T-helper 17 cell (primary cell): ENCODE measurements at regions not wholly inside any gene's neighbourhood (a gene's known extent, or its start where the extent isn't known, plus 50 kb on each side); places are given as distances from the start of the nearest gene placed in this dataset.

Experiments
- ATAC-seq: fragments of 150-1000 bp; cut with Tn5 transposase; 2 replicates; pipeline ENCODE4 v1.10.0; 2021; ENCODE audit warnings: mild to moderate bottlenecking, moderate library complexity
- DNase-seq, 3 donors: peaks; one replicate each; pipeline versions ENCODE4 v3.0.0 to v3.0.0-alpha.2; 2020 to 2021
- H3K9me3 ChIP-seq: one replicate; pipeline ENCODE4 v1.7.0; 2013; ENCODE audit warnings: low read length, mild to moderate bottlenecking; ENCODE audit not compliant: control insufficient read depth, poor library complexity, severe bottlenecking
- H3K27ac Mint-ChIP-seq: one replicate; pipeline ENCODE4 v1.8.0; 2022; ENCODE audit warnings: mild to moderate bottlenecking, moderate library complexity, mixed read lengths
- H3K27me3 Mint-ChIP-seq: one replicate; pipeline ENCODE4 v1.8.0; 2022; ENCODE audit warnings: mixed read lengths
- H3K36me3 Mint-ChIP-seq: one replicate; pipeline ENCODE4 v1.8.0; 2022; ENCODE audit warnings: low read depth, mixed read lengths
- H3K4me1 Mint-ChIP-seq: one replicate; pipeline ENCODE4 v1.8.0; 2022; ENCODE audit warnings: mild to moderate bottlenecking, mixed read lengths
- H3K4me3 Mint-ChIP-seq: one replicate; pipeline ENCODE4 v1.8.0; 2022; ENCODE audit warnings: mild to moderate bottlenecking, moderate library complexity, mixed read lengths

- H3K36me3 Mint-ChIP-seq, result no peaks in the 10 kb centered on the region
- no peaks in the 10 kb centered on the region for H3K9me3 ChIP-seq
- no peak overlapping the region for H3K4me3 Mint-ChIP-seq
- ATAC-seq (no peak), DNase-seq (no peak)
- H3K27ac Mint-ChIP-seq, result peak overlapping the region; percentile 48
- peaks cover 10% of the 10 kb centered on the region for H3K4me1 Mint-ChIP-seq
- H3K27me3 Mint-ChIP-seq, result no peaks in the 10 kb centered on the region
Measured at GRCh38 chr3:107963581-107963980, 127.2 kb downstream of the CD47 start.

GRCh38 chr3:107962946-107963345 is 127.9 kb downstream of the CD47 start:
- Mint-ChIP-seq H3K27me3 (no peaks in the 10 kb centered on the region), H3K36me3 (no peaks in the 10 kb centered on the region), H3K27ac (peak overlapping the region; percentile 48), H3K4me3 (no peak overlapping the region), H3K4me1 (peaks cover 6% of the 10 kb centered on the region)
- H3K9me3 ChIP-seq, result no peaks in the 10 kb centered on the region
- DNase-seq (no peak), ATAC-seq (no peak)

DNA sequence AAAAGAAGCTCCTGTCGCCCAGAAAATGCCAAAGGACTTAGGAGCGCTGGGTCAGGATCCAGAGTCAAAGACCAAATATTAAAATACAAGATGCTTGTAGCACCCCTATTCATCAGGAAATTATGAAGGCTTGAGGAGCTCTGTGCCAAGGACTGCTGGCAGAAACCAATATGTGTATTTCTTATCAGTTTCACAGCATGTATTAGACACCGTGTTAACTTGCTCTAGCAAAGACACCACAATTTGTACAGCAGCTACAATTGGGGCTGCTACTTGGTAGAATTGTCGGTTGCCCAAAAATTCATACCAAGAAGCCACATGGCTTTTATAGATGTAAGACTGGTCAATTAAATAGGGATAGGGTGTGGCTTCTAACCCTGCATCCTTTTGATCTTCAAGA is 128.8 kb downstream of the CD47 start:
- no peaks in the 10 kb centered on the region for H3K27me3 Mint-ChIP-seq
- ATAC-seq (no peak), DNase-seq (no peak)
- no peak overlapping the region for H3K4me3 Mint-ChIP-seq
- H3K36me3 Mint-ChIP-seq, result no peaks in the 10 kb centered on the region
- H3K4me1 Mint-ChIP-seq, result peaks cover 9% of the 10 kb centered on the region
- no peak overlapping the region for H3K27ac Mint-ChIP-seq
- H3K9me3 ChIP-seq, result no peaks in the 10 kb centered on the region

GRCh38 chr3:107959550-107960154 is 131.2 kb downstream of the CD47 start:
- no peak for ATAC-seq
- DNase-seq, result no peak
- no peaks in the 10 kb centered on the region for H3K27me3 Mint-ChIP-seq
- no peaks in the 10 kb centered on the region for H3K36me3 Mint-ChIP-seq
- H3K9me3 ChIP-seq, result no peaks in the 10 kb centered on the region
- no peak overlapping the region for H3K27ac Mint-ChIP-seq
- H3K4me1 Mint-ChIP-seq, result peaks cover 15% of the 10 kb centered on the region
- no peak overlapping the region for H3K4me3 Mint-ChIP-seq

DNA sequence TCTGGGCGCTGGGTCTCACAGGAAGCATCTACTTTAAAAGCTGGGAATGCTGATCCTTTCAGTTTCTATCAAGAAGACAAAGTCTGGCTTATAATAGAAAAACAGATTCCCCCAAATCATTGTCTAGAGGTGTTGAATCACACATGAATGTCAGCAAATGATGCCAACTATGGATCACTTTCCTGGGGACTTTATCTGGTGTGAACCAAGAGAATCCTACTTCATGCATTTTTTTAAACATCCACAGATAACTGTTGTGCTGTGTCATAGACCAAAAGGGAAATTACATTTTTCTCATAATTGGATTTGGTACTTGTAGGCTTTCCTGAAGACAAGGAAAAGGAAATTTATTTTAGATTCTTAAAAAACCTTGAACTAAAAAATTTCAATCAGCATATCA is 132.7 kb downstream of the CD47 start:
- Mint-ChIP-seq H3K36me3 (no peaks in the 10 kb centered on the region), H3K4me1 (peaks cover 24% of the 10 kb centered on the region), H3K4me3 (no peak overlapping the region), H3K27ac (no peak overlapping the region), H3K27me3 (no peaks in the 10 kb centered on the region)
- ATAC-seq, result no peak
- no peaks in the 10 kb centered on the region for H3K9me3 ChIP-seq
- no peak for DNase-seq

DNA sequence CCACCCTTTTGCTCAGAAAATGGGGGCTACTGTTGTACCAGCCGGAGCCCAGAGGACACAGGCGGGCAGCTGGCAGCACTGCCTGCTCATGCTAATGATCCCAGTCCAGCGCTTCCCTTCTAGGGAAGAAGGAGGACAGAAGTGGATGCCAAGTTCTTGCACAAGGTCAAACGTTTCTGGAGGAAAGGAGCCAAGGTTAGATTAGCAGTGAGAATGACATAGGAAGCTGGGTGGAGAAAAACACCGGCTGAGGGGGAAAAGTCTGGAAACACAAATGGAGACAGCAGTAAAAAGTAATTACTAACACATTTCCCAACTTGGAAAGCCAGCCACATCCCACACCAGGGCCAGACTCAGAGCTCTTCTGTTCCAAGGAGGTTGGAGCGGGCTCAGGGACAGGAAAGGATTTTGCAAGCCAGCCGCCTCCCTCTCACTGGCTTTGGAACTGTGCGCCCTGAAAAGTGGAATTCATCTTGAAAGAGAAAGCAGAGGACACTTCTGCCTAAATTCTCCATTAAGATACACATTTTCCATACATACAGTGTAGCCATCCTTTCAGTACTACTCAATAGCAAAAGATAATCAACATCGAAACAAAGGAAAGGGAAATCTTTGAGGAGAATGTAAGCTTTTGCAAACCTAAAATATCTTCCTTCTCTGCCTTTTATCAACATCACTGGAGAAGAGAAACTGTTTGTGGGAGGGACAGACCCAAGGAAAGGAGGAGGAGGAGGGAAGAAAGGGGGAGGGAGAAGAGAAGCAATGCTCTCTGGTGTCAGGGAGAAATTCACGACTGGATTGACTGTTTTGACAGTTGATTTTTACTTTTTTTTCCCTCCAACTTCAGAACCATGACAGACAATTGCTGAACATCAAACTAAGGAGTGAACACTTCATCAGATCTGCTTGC is 133.6 kb downstream of the CD47 start:
- H3K9me3 ChIP-seq, result no peaks in the 10 kb centered on the region
- Mint-ChIP-seq H3K27ac (peak overlapping the region; percentile 29), H3K4me1 (peaks cover 24% of the 10 kb centered on the region), H3K36me3 (no peaks in the 10 kb centered on the region), H3K27me3 (no peaks in the 10 kb centered on the region), H3K4me3 (peak overlapping the region; percentile 7)
- no peak for ATAC-seq
- no peak for DNase-seq

DNA sequence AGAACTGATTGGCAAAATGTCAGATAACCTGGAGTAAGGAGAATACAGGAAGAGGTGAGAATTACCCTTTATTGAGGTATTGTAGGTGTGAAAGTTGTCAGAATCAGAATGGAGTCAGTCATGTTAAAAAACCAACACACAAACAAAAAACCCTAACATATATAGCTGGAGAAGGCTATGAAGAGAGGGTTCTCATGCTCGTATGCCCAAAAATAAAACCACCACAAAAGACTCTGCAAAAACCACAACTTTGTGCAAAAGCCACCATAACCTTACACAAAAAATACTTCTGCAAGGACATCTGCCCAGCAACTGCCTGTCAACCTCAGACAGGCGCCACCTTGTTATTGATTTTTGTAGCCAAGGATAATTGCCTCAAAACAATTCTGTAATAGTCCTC is 136.0 kb downstream of the CD47 start:
- no peaks in the 10 kb centered on the region for H3K9me3 ChIP-seq
- no peaks in the 10 kb centered on the region for H3K36me3 Mint-ChIP-seq
- no peak overlapping the region for H3K4me3 Mint-ChIP-seq
- no peaks in the 10 kb centered on the region for H3K27me3 Mint-ChIP-seq
- ATAC-seq (peak; percentile 36), DNase-seq (no peak)
- peak overlapping the region; percentile 72 for H3K27ac Mint-ChIP-seq
- H3K4me1 Mint-ChIP-seq, result peaks cover 26% of the 10 kb centered on the region

DNA sequence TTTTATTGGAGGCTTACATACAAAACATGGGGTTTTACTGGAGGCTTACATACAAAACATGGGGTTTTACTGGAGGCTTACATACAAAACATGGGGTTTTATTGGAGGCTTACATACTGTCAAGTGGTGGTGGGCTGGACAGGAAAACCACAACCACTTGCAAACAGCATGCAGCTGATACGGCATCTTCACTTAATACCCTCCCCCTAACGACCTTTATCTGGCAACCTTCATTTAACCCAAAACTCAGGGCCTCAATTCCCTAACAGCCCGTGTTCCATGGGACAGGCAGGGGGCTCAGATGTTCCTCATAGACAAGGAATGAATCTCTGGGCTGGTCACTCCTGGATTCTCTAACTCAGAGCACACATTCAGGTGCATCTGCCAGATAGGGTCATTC is 137.1 kb downstream of the CD47 start:
- Mint-ChIP-seq H3K4me3 (peak overlapping the region; percentile 33), H3K27ac (no peak overlapping the region), H3K27me3 (no peaks in the 10 kb centered on the region), H3K36me3 (no peaks in the 10 kb centered on the region), H3K4me1 (peaks cover 26% of the 10 kb centered on the region)
- DNase-seq, result no peak
- H3K9me3 ChIP-seq, result no peaks in the 10 kb centered on the region
- peak; percentile 18 for ATAC-seq

DNA sequence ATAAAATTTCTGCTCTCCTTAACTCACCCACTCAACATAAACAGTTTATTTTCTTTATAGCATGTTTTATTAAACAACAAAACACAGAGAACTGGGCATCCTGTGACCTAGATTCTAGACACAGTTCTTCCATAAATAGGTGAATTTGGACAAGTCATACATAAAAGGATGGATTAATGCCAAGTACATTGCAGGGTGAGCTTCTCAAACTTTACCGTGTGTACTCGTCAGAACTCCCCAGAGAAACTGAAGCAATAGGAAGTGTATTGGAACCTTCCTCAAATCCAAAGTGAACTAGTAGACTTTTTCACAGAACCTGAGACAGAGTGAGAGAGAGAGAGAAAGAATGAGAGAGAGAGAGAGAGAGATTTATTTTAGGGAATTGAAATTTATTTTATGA is 139.7 kb downstream of the CD47 start:
- Mint-ChIP-seq H3K4me1 (peaks cover 23% of the 10 kb centered on the region), H3K36me3 (no peaks in the 10 kb centered on the region), H3K27me3 (no peaks in the 10 kb centered on the region), H3K27ac (no peak overlapping the region), H3K4me3 (no peak overlapping the region)
- ATAC-seq, result no peak
- no peak for DNase-seq
- no peaks in the 10 kb centered on the region for H3K9me3 ChIP-seq

DNA sequence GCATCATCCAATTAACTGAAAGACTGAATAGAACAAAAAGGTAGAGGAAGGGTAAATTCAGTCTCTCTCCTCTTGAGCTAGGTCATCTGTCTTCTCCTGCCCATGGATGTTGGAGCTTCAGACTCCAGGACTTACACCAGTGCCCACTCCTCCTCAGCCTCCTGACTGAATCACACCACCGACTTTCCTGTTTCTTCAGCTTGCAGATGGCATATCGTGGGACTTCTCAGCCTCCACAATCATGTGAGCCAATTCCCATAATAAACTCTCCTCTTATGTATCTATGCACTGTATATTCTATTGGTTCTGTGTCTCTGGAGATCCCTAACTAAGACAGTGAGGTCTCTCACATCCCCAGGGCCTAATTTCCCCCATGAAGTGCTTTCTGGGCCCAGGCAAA is 140.4 kb downstream of the CD47 start:
- Mint-ChIP-seq H3K36me3 (no peaks in the 10 kb centered on the region), H3K27ac (no peak overlapping the region), H3K4me1 (peaks cover 22% of the 10 kb centered on the region), H3K4me3 (no peak overlapping the region), H3K27me3 (no peaks in the 10 kb centered on the region)
- DNase-seq (no peak), ATAC-seq (no peak)
- no peaks in the 10 kb centered on the region for H3K9me3 ChIP-seq

DNA sequence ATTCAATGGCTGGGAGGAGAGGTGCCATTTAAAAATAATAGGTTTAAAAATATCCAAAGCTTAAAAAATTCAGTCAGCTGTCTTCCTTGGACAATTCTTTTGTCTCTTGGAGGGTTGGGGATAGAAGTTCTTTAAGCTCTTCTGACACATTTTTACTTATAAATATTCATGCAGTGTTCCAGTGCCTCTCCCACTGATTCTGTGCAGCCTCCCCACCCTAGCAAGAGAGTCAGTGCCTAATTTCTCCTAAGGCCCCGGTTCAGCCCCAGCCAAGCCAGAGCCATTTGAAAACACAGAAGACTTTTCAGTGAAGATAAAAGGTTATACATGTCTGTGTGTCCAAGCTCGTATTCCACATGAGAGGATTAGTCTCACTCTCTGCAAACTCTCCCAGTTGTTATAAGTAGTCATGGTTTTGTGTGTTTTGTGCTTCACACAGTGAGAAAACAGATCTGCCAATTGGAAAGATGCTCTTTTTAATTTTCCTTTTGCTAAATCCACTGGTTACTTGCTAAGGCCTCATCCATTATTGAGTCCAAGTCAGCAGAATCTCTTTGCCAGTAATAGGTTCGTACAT is 141.3 kb downstream of the CD47 start:
- Mint-ChIP-seq H3K4me3 (no peak overlapping the region), H3K27ac (no peak overlapping the region), H3K27me3 (no peaks in the 10 kb centered on the region), H3K36me3 (no peaks in the 10 kb centered on the region), H3K4me1 (peaks cover 13% of the 10 kb centered on the region)
- DNase-seq (no peak), ATAC-seq (no peak)
- no peaks in the 10 kb centered on the region for H3K9me3 ChIP-seq

DNA sequence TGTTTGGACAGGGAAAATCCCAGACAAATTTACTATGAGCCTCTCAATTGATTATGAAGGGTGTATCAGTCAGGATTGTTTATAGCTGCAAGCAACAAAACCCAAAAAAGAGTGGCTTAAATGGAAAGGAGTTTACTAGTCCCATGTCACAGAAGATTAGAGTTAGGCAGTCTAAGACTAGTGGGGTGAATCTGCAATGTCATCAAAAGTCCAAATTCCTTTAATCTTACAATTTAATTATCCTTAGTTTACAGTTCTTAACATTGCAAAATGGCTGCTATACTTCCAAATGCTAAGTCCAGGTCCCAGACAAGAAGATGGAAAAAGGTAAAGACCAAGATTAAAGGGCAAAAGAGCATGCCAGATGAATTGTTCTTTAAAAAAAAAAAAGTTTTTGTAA is 143.6 kb downstream of the CD47 start:
- Mint-ChIP-seq H3K27ac (no peak overlapping the region), H3K4me1 (peaks cover 4% of the 10 kb centered on the region), H3K36me3 (no peaks in the 10 kb centered on the region), H3K27me3 (no peaks in the 10 kb centered on the region), H3K4me3 (no peak overlapping the region)
- ATAC-seq, result no peak
- no peak for DNase-seq
- no peaks in the 10 kb centered on the region for H3K9me3 ChIP-seq

- Mint-ChIP-seq H3K27ac (no peak overlapping the region), H3K27me3 (no peaks in the 10 kb centered on the region), H3K4me1 (peaks cover 5% of the 10 kb centered on the region), H3K36me3 (no peaks in the 10 kb centered on the region), H3K4me3 (no peak overlapping the region)
- no peak for DNase-seq
- no peak for ATAC-seq
- no peaks in the 10 kb centered on the region for H3K9me3 ChIP-seq
Measured at GRCh38 chr3:107946700-107947099, 144.1 kb downstream of the CD47 start.
